ELF-1 (cell line): ENCODE measurements at regions not wholly inside any gene's neighbourhood (a gene's known extent, or its start where the extent isn't known, plus 50 kb on each side); places are given as distances from the start of the nearest gene placed in this dataset.
A peak's percentile ranks its signal among the peaks of the same experiment; 100 is the strongest.

Experiments
- DNase-seq: peaks from one replicate; pipeline ENCODE4 v3.0.0-alpha.2; 2016; ENCODE audit warnings: low read depth, low spot score

- no peak for DNase-seq
Measured at GRCh38 chr2:66382091-66382490, 52.8 kb upstream of the MEIS1 start.

GRCh38 chr2:66379473-66379872 lies 55.5 kb upstream of the MEIS1 start:
- no peak for DNase-seq

DNA sequence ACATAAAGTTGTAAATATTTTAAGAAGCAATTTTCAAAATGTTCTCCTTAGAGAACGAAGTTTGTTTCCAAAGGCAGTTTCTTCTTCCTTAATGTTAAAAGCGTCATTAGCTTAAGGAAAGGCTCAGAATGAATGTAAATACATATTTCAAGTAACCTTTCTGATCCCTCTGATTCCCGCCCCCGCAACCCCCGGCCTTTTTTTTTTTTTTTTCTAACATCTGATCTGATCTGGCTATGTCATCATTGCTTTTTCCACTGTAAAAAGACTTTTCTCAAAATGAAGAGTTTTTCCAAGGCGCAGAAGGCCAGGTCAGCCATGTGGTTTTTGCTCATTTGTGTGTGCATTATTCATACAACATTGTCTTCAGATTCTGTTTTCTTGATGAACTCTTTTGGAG lies 57.1 kb upstream of the MEIS1 start:
- no peak for DNase-seq

DNA sequence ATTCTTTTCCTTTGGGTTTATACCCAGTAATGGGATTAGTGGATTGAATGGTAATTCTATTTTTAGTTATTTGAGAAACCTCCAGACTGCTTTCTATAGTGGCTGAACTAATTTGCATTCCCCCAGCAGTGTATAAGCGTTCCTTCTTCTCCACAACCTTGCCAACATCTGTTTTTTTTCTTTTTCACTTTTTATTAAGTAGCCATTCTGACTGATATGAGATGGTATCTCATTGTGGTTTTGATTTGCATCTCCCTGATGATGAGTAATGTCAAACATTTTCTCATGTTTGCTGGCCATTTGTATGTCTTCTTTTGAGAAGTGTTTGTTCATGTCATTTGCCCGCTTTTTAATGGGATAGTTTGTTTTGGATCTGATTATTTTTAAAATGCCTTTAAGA lies 64.1 kb upstream of the MEIS1 start:
- DNase-seq = no peak

DNA sequence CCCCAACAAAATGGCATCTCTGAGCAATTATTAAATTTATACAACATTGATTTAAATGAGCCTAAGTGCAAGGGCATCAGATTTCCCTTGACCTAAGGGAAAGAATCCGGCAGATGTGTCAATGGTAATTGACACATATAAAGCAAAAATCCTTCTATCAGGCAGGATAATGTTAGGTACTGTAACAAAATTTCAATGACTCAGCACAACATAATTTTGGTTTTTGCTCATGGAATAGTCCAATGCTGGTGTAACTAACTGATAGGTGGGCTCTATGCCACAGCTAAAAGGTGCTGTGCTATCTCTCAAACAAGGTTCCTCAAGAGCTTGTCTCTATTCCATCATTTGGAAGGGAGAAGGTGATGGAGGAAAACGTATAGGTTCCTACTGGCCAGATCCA lies 68.3 kb upstream of the MEIS1 start:
- no peak for DNase-seq

DNA sequence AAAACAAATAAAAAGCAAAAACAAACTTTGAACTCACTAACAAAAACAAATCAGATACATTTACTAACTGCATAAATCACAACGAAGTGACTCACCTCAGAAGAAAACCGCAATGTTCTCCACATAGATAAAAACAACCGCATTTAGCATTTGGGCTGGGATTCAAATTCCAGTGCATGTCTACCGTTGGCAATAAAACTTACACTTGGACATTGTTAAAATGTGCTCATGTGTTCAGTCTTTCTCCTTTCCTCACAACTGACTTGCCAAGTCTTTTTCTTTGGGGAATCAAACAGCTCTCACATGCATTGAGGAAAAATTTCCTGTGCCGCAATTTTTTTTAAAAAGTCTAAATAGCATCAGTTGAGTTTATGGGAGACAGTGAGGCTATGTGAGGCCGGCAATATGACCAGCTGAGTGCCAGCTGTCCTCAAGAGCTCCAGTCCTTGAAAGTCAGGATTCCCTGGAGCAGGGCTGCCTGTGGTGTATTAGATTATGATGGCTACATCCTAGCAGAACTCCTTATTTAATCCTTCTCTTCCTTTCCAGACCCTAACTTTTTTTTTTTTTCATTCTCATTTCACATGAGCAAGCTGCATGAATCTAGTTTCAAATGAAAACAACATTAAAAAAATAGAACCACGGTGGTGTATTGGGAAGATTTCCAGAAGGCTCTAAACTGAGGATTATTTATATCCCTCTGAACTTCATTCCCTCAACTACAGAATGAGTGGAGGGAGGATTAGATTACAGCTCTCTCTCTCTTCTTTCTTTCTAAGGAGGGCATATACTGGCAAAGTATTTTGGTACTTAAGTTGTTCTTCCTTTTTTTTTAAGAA lies 70.2 kb upstream of the MEIS1 start:
- DNase-seq = no peak

GRCh38 chr2:66362701-66363100 lies 72.2 kb upstream of the MEIS1 start:
- DNase-seq = no peak

DNA sequence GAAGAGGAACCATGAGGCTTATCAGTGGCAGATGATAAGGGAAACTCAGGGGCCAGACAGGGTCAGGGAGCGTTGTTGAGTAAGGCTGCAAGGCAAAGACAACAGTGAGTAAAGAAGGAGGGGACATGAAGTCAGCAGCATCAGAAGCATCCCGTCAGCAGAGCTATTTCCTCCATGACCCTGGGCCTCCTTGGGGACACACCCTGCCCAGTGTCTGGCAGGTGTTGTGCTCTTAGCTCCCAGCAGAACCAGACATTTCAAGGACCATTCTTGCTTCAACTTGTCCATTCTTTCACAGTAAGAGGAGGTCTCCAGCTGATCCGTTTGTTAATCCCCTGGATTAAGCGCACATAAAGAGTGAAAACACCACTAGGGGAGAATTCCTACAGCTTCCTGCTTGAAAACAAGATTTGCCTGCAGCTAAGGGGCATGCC lies 88.7 kb upstream of the MEIS1 start:
- DNase-seq = peak; percentile 69

GRCh38 chr2:66344087-66344663 lies 90.8 kb upstream of the MEIS1 start:
- no peak for DNase-seq

DNA sequence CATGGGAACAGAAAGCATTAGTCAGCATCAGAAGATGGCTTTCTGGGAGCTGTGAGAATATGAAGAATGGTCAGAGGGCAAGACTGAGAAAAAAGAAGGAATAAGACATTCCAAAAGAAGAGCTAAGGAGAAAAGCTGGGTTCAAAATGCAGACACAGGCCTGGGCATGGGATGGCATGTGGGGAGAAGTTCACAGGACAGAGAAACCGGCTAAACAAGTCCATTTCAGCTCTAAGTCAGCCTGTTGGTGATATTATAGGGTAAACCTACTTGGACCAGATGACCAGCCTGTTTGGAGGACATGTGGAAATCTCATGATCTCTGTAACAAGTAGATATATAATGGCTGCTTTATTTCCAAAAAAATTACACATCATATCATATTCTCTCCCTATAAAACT lies 91.7 kb upstream of the MEIS1 start:
- no peak for DNase-seq

DNA sequence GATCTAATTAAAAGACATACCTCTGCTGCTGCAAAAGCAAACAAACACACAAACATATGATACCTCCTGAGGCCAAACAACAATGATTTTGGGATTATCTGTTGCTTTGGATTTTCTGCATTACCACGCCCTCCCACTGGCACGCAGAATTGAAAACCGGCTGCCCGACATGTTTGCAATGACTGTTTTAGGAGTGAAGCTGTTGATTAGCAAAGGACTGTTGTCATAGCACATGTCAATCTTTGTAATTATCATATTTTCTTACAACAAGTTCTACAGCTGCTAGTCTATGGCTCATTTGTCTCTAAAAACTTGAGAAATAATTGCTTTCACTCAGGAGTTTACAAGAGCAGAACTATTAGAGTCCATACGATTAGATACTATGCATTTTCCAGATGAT lies 94.4 kb upstream of the MEIS1 start:
- DNase-seq = no peak

DNA sequence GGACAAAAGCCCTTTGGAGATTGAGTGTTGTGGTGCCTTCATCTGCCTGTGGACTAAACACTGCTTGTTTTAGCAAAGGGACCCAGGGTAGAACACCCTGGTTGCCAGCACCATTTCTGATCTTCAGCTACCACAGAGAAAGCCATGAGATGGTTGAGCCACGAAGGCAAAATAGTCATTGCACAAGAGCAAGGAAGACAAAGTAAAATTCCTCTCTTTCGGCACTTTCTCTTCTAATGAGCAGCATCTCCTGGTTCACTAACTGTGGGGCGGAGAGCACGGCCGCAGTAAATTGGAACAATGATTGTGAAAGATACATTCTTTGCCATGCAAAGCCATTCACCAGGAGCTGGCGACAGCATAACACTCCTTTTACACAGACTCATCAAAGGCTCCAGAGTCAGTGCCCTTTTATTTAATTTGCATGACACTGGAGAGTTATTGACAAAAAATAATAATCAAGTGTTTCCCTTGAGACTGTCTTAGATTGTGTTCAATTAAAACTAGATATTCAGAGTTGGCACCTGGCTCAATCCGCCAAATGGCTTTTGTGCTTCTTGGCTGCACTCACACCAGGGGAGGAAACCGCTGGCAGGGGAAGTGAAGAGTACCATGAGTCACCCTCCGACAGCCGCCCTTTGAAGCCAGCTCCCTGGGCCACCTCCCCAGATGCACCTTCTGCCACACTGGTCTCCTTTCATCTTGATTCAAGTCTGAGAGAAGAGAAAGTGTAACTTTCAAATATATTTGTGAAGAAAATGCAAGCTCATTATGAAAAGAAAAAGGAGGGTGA lies 100.5 kb upstream of the MEIS1 start:
- peak; percentile 27 for DNase-seq

GRCh38 chr2:66331176-66331575 lies 103.7 kb upstream of the MEIS1 start:
- DNase-seq = no peak

DNA sequence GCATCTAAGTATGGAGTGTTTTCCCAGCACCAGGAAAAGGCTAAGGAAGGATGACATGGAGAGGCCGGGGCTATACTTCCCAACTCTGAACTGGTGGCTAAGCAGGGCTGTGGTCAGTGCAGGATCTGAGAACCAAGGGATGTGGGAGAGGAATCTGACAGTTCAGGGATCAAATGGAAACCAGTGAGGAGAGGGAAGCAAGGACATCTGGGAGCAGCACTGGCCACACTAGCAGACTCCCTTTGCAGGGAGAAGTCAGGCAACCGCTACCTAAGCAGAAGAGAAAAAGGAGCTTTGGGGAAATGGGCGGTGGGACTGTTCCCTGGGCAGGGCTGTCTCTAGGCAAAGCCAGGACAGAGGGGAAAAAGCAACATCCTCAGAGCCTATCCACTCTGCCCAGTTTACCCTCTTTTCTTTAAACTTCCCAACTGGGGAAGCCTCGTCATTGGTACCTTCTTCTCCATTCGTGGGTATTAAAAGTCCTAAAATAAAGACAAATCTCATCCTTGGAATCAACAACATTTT lies 105.8 kb upstream of the MEIS1 start:
- DNase-seq = no peak

GRCh38 chr2:66327066-66327740 lies 107.7 kb upstream of the MEIS1 start:
- no peak for DNase-seq

- no peak for DNase-seq
Measured at GRCh38 chr2:66324909-66325528, 109.9 kb upstream of the MEIS1 start.

- no peak for DNase-seq
Measured at GRCh38 chr2:66324356-66324755, 110.6 kb upstream of the MEIS1 start.

DNA sequence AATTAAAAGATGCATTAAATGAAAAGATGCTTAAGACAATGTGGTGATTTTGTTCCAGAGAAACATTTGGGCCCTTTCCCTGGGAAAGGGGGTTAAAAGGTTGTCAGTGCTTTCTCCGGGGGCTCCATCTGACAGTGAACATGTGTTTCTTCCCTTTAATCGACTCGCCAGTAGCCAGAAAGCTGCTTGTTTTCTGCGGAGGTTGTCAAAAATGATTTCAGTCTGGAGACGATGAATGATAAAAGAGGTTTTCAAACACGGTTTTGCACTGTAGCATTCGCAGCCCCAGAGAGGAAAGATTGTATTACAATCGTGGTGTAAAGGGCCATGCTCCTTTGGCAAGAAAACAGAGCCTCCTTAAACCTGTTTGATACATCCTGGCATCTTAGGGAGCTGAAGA lies 111.5 kb upstream of the MEIS1 start:
- no peak for DNase-seq

DNA sequence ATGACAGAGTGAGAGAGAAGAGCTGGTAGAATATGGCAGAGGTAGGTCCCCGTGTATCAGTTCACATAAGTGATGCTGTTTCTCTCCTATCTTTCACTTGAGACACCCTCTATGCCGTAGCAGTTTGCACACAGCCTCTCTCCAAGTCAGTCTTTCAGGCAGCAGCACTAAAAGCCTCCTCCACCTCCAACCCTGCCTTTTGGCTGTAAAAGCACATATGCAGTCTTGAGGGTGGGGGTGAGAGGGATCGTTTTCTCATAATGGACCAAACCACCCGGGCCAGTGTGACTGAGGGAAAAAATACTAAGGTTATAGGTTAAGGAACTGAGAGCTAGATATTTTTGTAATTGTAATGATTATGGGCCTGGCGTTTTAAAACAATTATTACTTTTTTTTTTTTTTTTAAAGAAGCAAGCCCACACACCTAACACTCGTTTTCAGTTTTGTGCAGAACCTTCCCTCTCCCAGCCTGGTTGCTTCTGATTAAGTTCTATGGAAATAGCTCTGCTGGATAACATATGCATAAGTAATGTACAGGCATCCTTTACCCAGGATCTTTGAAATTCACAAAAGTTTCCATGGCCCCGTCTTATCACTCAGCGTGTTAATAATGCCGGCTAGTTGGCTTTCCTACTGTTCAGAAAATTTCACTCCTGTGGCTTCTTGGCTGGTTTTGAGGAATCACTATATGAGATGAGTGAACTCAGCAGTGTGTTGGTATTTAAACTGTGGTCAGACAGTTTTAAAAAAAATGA lies 112.2 kb upstream of the MEIS1 start:
- no peak for DNase-seq

- DNase-seq = no peak
Measured at GRCh38 chr2:66318009-66318561, 116.8 kb upstream of the MEIS1 start.
